Activated CD8-positive, alpha-beta memory T cell treated with anti-CD3 and anti-CD28 coated beads, Interleukin-2, amount 10 ng/mL, durations not matched to agents 7 days and 5 days (primary cell): ENCODE measurements at regions not wholly inside any gene's neighbourhood (a gene's known extent, or its start where the extent isn't known, plus 50 kb on each side); places are given as distances from the start of the nearest gene placed in this dataset.
"Not testable (repeated sequence)": the region's sequence is repeated elsewhere in the genome, so short reads cannot be mapped to it uniquely, and the experiment has no call there.

ENCODE experiments used
- ATAC-seq: fragments of 150-1000 bp; cut with Tn5 transposase; one replicate; pipeline ENCODE4 v1.10.0; 2021; ENCODE audit warnings: moderate library complexity
- CTCF ChIA-PET: fragments of 350-600 bp; sonication (Branson Sonifier 250); formaldehyde crosslinking; loops from one replicate; lab custom pipeline; 2021; ENCODE audit warnings: antibody characterized with exemption; lab: Charles Lee
- DNase-seq: peaks from one replicate; pipeline ENCODE4 v3.0.0-alpha.2; 2020
- H3K27ac Mint-ChIP-seq: one replicate; pipeline ENCODE4 v1.8.0; 2021; ENCODE audit warnings: mild to moderate bottlenecking, mixed read lengths
- H3K27me3 Mint-ChIP-seq: one replicate; pipeline ENCODE4 v1.8.0; 2021; ENCODE audit warnings: mixed read lengths
- H3K36me3 Mint-ChIP-seq: one replicate; pipeline ENCODE4 v1.8.0; 2021; ENCODE audit warnings: mild to moderate bottlenecking, mixed read lengths
- H3K4me1 Mint-ChIP-seq: one replicate; pipeline ENCODE4 v1.8.0; 2021; ENCODE audit warnings: mixed read lengths
- H3K4me3 Mint-ChIP-seq: one replicate; pipeline ENCODE4 v1.8.0; 2021; ENCODE audit warnings: mild to moderate bottlenecking, moderate library complexity, mixed read lengths
- H3K9me3 Mint-ChIP-seq: one replicate; pipeline ENCODE4 v1.8.0; 2022; ENCODE audit warnings: low read depth, mixed read lengths

DNA sequence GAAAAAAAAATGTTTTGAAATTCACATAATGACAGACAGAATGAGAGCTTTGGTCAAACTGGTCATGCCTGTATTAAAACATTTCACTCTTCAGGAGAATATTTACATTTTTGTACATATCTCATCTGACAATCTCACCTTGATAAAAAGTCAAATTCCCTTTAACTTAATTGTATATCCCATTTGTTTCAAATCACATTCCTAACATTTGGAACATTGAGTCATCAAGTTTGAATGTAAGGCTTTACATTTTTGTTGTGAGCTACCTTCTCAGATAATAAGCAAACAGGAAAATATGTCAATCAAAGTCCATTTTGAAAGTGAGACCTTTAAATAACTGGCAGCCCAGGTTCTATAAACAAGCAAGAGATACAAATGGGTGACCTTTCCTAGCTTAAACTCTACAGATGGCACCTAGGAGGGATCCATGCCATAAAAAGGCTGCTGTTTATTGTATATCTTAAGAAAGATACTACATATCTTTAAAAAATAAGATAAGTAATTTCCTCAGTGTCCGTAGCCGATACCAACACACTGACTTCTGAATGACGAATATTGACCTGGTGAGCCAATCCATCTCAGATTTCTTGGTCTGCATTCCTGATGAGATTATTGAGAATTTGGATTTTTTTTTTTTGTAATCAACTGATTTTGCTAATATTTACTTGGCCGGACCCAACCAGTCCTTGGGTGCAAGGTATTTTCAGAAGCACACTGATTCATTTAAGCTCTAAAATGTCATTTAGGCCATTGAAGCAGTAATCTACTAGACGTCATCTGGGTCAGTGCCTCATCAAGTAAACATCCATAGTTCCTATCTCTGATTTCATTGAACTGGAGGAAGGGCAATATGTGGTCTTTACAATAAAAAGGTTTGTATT, 259.6 kb downstream of the BTG1 start:
- Mint-ChIP-seq H3K4me3 (no peak overlapping the region), H3K27me3 (no peaks in the 10 kb centered on the region), H3K9me3 (no peaks in the 10 kb centered on the region), H3K36me3 (no peaks in the 10 kb centered on the region), H3K27ac (no peak overlapping the region), H3K4me1 (no peaks in the 10 kb centered on the region)
- no peak for ATAC-seq
- CTCF ChIA-PET: no interaction called here
- DNase-seq: no peak

DNA sequence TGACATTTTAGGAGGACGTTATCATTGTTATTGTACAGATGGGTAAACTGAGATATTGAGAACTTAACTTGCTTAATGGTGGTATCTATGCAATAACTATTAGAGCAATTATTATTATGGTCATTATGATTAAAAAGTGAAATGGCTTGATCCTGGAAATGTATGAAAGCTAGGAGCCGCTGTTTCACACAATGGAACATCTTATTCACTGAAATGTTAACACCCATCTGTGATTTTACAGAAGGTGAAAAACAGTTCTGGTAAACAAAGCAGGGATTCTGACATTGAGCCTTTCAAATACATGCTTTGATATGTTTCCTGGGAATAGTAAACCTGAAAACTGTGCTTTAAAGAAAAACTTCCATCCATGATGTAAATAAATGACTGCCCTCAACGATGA, 261.4 kb downstream of the BTG1 start:
- Mint-ChIP-seq H3K27ac (no peak overlapping the region), H3K36me3 (peaks cover 9% of the 10 kb centered on the region), H3K27me3 (no peaks in the 10 kb centered on the region), H3K9me3 (no peaks in the 10 kb centered on the region), H3K4me1 (peaks cover 13% of the 10 kb centered on the region), H3K4me3 (no peak overlapping the region)
- DNase-seq (no peak), ATAC-seq (no peak)
- CTCF ChIA-PET: no interaction called here

DNA sequence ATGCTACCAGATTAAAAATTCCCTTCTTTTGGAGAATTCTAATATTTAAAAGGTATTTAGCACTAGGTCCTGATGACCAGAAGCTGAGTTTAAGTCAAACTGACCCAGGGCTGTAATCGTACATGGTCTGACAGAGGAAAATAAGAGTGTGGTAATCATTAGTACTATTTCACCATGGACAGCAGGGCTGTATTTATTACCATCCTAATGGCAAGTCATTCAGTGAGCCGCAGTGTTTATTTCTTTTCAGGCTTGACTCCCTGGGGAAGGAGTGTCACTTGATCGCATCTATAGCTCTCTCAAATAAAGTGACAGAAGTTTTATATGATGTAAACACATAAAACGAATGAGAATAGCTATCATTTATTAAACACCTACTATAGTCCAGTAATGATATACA, 261.8 kb downstream of the BTG1 start:
- peaks cover 9% of the 10 kb centered on the region for H3K36me3 Mint-ChIP-seq
- H3K4me3 Mint-ChIP-seq: no peak overlapping the region
- no peak for DNase-seq
- H3K27me3 Mint-ChIP-seq: no peaks in the 10 kb centered on the region
- H3K9me3 Mint-ChIP-seq: no peaks in the 10 kb centered on the region
- ATAC-seq: no peak
- H3K4me1 Mint-ChIP-seq: peaks cover 16% of the 10 kb centered on the region
- CTCF ChIA-PET: no interaction called here
- H3K27ac Mint-ChIP-seq: no peak overlapping the region

DNA sequence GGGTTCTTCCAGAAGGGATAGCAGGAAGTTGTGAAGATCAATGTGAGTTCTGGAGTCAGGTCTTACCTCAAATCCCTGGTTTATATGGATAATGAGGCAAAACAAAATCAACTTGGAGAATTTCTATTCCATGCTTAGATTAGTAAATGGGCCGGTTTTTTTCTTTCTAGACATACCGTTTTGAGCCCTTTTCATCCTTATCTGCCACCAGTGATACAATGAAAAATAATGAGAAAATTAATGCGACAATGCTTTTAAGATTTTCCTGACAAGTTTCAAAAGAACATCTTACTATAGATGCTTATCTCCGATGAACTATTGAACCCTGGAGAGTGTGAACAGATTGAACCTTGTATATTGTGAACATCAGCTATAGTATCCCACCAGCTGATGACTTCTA, 262.7 kb downstream of the BTG1 start:
- Mint-ChIP-seq H3K36me3 (peaks cover 11% of the 10 kb centered on the region), H3K27me3 (no peaks in the 10 kb centered on the region), H3K4me1 (peaks cover 21% of the 10 kb centered on the region), H3K9me3 (no peaks in the 10 kb centered on the region), H3K4me3 (no peak overlapping the region), H3K27ac (no peak overlapping the region)
- CTCF ChIA-PET: no interaction called here
- DNase-seq: no peak
- no peak for ATAC-seq

DNA sequence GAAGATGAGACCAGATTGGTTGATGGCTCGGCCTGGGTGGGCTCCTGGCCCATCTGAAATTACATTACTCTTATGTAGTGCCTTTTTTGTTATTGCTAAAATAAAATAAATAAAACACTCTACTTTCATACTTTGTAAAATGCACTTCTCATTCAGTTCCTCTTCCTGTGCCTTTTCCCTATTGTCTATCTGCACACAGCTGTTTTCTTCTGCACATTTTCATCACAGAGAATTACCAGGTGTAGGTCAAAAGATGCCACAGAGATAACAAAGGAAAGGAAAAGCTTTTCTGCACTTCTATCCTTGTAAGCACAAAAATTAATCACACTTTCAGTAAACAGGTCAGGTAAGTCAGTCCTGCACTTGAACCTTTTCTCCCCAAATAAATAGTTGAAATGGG, 265.1 kb downstream of the BTG1 start:
- H3K4me3 Mint-ChIP-seq: no peak overlapping the region
- DNase-seq: no peak
- peaks cover 19% of the 10 kb centered on the region for H3K36me3 Mint-ChIP-seq
- H3K27me3 Mint-ChIP-seq: no peaks in the 10 kb centered on the region
- H3K9me3 Mint-ChIP-seq: peaks cover 2% of the 10 kb centered on the region
- CTCF ChIA-PET: no interaction called here
- ATAC-seq: no peak
- peaks cover 45% of the 10 kb centered on the region for H3K4me1 Mint-ChIP-seq
- H3K27ac Mint-ChIP-seq: no peak overlapping the region

DNA sequence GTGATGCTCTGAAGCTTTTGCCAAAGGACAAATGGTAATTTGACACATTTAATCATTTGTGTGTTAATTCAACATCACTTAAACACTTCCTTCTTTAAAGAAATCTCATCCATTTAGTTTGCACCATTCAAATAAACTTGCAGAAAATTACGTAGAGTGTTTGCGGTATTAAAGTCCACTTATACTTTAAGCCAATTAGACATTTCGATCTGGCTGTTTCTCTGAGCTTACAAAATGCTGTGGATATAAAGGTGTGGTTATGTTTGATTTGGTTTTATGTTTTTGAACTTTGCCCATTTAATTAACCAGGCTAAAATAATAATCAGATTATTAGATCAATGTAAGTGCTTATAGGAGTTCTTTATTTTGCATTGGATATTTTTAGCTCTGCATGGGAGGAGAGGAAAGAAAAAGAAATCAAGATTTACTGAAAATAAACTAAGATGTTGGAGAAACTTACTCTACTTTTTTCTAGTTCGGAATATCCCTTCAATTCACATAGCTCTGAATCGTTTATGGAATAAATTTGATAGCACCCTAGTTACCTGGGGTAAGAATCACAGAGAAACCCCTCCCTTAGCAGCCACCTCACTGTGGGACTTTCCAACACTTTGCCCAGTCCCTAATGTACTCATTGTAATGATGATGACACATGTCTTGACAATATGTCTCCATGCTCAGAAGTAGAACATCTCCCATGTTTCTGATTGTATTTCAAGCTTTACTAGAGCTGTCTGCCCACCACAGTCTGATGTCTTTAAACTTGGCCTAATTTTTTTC, 268.0 kb downstream of the BTG1 start:
- DNase-seq: peak; percentile 43
- Mint-ChIP-seq H3K27ac (peak overlapping the region; percentile 93), H3K4me3 (no peak overlapping the region), H3K27me3 (no peaks in the 10 kb centered on the region), H3K4me1 (peaks cover 48% of the 10 kb centered on the region), H3K36me3 (peaks cover 22% of the 10 kb centered on the region), H3K9me3 (peaks cover 5% of the 10 kb centered on the region)
- CTCF ChIA-PET: interaction anchor here (0.6 to 2.3 kb wide), 4 partner anchors 12 to 1543 kb away, joined by 3 to 8 read pairs (median 3); no protein-coding TSS in a partner anchor
- ATAC-seq: no peak

DNA sequence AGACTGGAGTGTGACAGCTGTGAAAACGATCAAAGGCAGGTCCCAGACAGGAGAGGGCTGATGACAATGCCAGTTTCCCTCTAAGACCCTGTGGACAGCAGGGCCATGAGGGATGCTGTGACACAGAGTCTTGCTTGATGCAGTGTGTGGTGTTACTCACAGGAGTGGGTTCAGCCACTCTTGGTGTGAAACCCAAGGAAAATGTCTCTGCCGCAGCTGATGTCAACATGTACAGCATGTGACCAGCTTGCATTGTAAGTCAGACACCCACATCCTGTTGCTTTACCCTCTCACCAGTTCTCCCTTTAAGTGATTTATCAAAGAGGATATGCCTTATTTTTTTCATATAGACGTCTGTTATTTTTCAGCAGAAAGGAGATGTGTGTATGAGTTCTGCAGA, 268.6 kb downstream of the BTG1 start:
- DNase-seq (peak; percentile 95), ATAC-seq (peak; percentile 99)
- peak overlapping the region; percentile 93 for H3K27ac Mint-ChIP-seq
- H3K4me3 Mint-ChIP-seq: peak overlapping the region; percentile 42
- peaks cover 48% of the 10 kb centered on the region for H3K4me1 Mint-ChIP-seq
- CTCF ChIA-PET: interaction anchor here (1.4 to 2.3 kb wide), 3 partner anchors 11 to 261 kb away, joined by 3 to 8 read pairs (median 3); no protein-coding TSS in a partner anchor
- no peaks in the 10 kb centered on the region for H3K27me3 Mint-ChIP-seq
- peaks cover 5% of the 10 kb centered on the region for H3K9me3 Mint-ChIP-seq
- peaks cover 22% of the 10 kb centered on the region for H3K36me3 Mint-ChIP-seq

DNA sequence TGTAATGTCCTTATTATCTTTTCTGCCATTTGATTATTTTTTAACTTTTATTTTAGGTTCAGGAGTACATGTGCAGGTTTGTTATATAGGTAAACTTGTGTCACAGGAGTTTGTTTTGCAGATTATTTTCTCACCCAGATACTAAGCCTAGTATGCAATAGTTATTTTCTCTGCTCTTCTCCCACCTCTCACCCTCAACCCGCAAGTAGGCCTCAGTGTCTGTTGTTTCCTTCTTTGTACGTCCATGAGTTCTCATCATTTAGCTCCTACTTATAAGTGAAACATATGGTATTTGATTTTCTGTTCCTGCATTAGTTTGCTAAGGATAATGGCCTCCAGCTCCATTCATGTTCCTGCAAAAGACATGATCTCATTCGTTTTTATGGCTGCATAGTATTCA, 270.0 kb downstream of the BTG1 start:
- H3K4me1 Mint-ChIP-seq: peaks cover 51% of the 10 kb centered on the region
- peak overlapping the region; percentile 40 for H3K27ac Mint-ChIP-seq
- H3K4me3 Mint-ChIP-seq: not testable (repeated sequence)

DNA sequence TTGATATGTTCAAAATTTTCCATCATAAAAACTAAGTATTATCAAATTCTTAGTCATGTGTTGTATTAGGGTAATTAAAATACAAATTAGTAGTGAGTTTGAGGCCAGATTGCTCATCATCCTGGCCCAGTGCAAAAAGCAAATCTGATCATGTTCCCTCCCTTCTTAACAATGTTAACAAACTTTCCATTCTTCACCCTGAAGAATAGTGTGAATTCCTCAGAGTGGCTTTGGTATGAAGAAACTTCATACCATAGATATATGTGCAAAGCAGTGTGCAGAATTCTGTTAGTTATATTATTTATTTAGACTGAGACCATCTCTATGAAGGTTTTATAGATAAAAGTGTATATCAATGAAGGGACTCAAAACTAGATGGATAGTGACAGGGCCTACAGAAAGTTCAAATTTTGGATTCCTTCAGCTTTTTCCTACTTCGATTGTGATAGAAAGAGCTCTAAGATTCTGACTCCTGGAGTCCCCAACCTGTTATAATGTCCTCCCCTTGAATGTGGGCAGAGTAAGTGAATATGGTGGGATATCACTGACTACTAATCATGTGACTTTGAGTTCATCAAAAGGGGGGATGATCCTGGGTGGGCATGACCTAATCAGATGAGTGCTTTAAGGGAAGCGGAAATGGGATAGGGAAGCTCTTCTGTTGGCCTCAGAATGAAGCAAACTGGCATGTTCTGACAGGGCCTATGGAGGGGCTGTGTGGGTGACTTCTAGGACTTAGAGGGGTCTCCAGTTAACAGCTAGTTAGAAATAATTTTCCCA, 271.4 kb downstream of the BTG1 start:
- H3K9me3 Mint-ChIP-seq: peaks cover 6% of the 10 kb centered on the region
- H3K27ac Mint-ChIP-seq: no peak overlapping the region
- ATAC-seq (no peak), DNase-seq (no peak)
- CTCF ChIA-PET: interaction anchor here (0.8 to 1.6 kb wide), 2 partner anchors 63 to 138 kb away, joined by 3 to 4 read pairs; no protein-coding TSS in a partner anchor
- H3K4me3 Mint-ChIP-seq: no peak overlapping the region
- no peaks in the 10 kb centered on the region for H3K27me3 Mint-ChIP-seq
- peaks cover 18% of the 10 kb centered on the region for H3K36me3 Mint-ChIP-seq
- H3K4me1 Mint-ChIP-seq: peaks cover 41% of the 10 kb centered on the region

More for the DNA sequence above, 270.0 kb downstream of the BTG1 start:
- CTCF ChIA-PET: interaction anchor here (1.6 kb wide), 1 partner anchor 64 kb away, joined by 4 read pairs; no protein-coding TSS in a partner anchor
- peaks cover 27% of the 10 kb centered on the region for H3K36me3 Mint-ChIP-seq
- not testable (repeated sequence) for H3K27me3 Mint-ChIP-seq, ATAC-seq, DNase-seq, H3K9me3 Mint-ChIP-seq

DNA sequence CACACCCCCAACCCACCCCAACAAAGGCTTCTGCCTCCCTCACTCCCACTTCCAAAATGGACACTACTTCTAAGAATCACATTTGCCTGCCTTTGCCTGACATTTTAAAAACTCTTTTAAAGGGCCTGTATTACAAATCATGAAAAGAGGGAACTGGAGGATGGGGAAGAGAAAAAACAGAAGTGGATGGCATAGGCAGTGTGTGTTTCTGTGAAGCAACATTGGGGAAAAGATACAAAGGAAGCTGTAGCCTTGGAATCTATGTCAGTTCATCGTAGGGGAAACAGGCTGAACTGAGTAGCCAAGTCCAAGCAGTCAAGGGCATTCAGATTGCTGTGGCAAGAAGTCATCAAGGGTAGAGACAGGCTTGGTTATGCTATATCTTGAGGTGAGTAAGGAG, 273.9 kb downstream of the BTG1 start:
- no peak for DNase-seq
- Mint-ChIP-seq H3K27me3 (no peaks in the 10 kb centered on the region), H3K27ac (peak overlapping the region; percentile 22), H3K4me3 (no peak overlapping the region), H3K36me3 (peaks cover 13% of the 10 kb centered on the region), H3K9me3 (peaks cover 6% of the 10 kb centered on the region), H3K4me1 (peaks cover 22% of the 10 kb centered on the region)
- CTCF ChIA-PET: no interaction called here
- no peak for ATAC-seq

DNA sequence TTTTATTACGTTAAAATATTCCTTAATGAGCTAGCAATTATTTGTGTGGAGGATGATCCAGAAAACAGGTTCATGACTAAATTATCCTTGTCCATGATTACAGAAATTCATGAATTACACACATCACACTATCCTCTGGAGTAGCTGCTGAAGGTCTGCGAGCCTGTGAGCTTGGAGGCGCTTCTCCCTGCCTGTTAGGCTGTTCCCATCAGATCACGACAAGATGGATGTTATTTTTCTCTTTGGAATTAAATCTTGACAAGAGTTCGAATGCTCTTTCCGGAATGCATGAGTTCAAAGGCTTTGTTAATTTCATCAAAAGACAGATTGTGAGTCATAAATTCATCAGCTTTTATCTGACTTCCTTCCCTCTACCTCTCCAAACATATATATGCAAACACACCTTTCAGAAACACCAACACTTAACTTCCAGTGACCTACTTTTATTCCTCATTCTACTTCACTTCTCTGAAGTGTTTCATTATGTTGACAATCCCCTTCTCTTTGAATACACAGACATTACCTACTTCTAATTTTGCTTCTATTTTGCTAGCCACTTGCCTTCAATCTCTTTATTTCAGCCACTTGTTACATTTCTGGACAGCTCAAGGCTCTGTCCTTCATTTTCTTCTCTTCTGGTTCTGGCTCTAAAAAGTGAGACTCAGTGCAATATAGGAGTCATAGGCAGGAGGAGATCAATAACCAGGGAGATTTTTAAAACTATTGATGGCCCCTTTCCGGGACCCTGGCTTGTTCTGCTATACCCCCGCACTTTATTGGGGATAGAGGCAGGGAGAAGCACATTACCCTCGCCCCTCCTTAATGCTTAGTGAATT, 274.6 kb downstream of the BTG1 start:
- H3K27ac Mint-ChIP-seq: no peak overlapping the region
- peaks cover 12% of the 10 kb centered on the region for H3K36me3 Mint-ChIP-seq
- peaks cover 6% of the 10 kb centered on the region for H3K9me3 Mint-ChIP-seq
- H3K4me3 Mint-ChIP-seq: no peak overlapping the region
- DNase-seq: no peak
- CTCF ChIA-PET: no interaction called here
- peaks cover 15% of the 10 kb centered on the region for H3K4me1 Mint-ChIP-seq
- no peaks in the 10 kb centered on the region for H3K27me3 Mint-ChIP-seq
- ATAC-seq: no peak

DNA sequence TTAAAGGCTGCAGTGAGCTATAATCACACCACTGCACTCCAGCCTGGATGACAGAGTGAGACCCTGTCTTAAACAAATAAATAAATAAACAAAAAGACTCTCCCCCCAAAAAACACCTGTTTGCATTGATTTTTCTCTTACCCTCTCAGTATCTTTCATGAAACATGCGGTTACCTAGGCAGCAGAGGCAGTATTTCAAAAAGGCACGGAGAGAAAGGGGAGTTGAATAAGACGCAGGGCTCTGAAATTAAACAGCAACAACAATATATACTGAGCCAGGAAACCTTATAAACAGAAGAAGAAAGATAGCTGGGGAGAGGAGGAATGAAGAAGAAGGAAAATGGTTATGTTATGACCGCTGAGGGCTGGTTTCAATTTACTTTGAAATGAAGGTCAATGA, 277.6 kb downstream of the BTG1 start:
- ATAC-seq: no peak
- peaks cover 1% of the 10 kb centered on the region for H3K9me3 Mint-ChIP-seq
- CTCF ChIA-PET: no interaction called here
- H3K4me1 Mint-ChIP-seq: peaks cover 6% of the 10 kb centered on the region
- no peak overlapping the region for H3K27ac Mint-ChIP-seq
- peaks cover 7% of the 10 kb centered on the region for H3K36me3 Mint-ChIP-seq
- no peak for DNase-seq
- H3K4me3 Mint-ChIP-seq: no peak overlapping the region
- no peaks in the 10 kb centered on the region for H3K27me3 Mint-ChIP-seq
